CD4-positive, alpha-beta T cell treated with Interleukin-17A for 1 hour (primary cell): ENCODE measurements at regions not wholly inside any gene's neighbourhood (a gene's known extent, or its start where the extent isn't known, plus 50 kb on each side); places are given as distances from the start of the nearest gene placed in this dataset.

Experiments used
- DNase-seq: peaks from one replicate; pipeline ENCODE4 v3.0.0-alpha.2; 2020

DNA sequence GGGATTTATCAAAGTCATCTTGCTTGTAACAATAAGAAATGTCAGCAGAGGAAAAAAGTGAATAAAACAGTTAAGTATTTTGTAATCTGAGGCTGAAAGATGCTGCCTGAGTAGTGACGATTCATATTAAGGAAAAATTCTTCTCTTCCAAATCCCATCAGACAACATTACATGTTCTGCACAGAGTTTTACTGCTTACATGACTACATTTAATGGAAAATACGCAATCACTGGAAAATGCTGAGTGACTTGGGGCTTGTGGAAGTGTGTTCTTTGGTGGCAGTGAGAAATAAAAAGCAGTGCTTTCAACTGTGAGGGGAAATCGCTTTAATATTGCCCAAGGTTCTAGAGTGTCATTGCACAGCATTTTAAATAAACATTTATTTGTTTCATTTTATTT, 1025.2 kb upstream of the GOT2 start:
- no peak for DNase-seq

DNA sequence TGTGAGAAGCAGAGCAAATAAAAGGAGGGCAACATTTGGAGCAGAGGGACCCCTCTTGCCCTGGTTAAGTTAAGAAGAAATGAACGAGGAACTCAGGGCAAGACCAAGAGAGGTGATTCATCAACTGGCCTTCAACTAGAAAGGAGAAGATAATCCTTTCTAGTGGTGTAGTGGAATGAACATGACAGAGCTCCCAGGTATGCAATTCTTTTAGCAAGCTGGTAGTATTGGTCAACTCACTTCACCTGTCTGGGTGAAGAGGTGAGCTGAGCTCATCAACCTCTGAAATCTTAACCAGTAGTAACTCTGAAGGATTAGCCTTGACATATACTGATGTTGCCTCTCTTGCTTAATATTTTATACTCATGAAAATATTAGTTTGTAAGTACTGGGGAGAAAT, 1024.7 kb upstream of the GOT2 start:
- no peak for DNase-seq

DNA sequence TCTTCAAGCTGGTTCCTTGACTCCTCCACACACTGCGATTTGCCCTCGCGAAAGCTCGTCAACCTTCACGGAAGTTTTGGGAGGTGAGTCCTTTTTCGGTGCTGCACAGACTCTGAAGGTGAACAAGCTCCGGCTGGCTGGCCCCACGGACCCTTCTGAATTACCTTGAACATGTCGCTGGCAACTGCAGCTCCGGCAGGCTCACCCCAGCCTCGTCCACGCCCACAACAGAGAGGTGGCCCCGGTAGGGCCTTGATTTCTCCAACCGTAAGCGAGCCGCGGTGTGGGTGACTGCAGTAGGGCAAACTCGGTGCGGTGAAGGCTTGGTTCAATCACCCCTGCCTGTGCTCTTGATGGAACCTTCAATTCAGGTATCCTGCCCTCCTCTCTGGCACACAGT, 1020.7 kb upstream of the GOT2 start:
- DNase-seq, result no peak

GRCh38 chr16:59749662-59750336, 1015.7 kb upstream of the GOT2 start:
- no peak for DNase-seq

DNA sequence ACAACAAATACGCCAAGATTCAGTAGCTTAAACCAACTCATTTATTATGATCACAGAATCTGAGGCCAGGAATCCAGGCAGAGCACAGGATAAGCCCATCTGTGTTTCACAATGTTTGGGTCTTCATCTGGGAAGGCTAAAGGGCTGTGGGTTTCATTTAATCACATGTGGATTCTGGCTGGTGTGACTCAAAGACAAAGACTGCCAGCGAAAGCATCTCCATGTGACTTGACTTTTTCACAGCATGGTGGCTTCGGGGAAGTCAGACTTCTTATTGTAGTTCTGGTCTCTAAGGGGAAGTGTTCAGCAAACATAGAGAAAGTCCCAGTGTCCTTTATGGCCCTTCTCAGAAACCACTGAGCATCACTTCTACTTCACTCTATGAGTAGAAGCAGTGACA, 1014.4 kb upstream of the GOT2 start:
- DNase-seq, result no peak

GRCh38 chr16:59743504-59743903, 1009.4 kb upstream of the GOT2 start:
- no peak for DNase-seq

DNA sequence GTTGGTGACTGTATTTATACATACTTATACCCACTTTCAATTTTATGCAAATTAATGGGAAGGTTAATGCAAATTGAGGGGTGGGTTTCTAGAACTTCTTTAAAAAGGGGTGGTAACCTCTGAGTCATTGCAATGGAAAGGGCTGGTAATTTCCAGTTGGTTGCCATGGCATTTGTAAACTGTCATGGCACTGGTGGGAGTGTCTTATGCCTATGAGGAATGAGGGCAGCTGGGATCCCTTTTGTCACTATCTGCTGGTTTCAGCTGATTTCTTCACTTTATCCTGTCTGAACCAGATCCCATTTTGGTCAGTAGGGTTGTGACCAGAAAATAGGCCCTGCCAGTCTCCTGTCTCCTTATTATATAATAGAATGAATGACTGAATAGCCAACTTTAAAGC, 1006.7 kb upstream of the GOT2 start:
- DNase-seq, result no peak

DNA sequence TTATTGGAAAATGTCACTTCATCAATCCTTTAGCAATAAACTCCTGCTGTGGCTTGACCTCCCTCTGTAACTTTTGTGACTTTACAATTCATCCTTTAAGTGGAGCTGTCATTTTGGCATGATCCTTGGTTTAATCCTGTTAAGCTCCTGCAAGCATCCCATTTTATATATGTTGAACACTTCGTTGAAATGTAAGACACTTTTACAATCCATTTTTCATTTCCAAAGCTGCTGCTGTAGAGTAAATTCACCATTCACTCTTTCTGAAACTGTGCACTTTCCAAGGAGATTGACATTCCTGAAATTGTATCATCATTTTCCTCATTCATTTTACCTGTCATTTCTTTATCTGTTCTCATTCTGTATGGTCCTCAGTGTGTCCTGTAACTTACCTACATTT, 1003.2 kb upstream of the GOT2 start:
- DNase-seq, result no peak

GRCh38 chr16:59733321-59733720, 999.2 kb upstream of the GOT2 start:
- DNase-seq, result no peak

GRCh38 chr16:59729613-59730012, 995.5 kb upstream of the GOT2 start:
- DNase-seq, result no peak

DNA sequence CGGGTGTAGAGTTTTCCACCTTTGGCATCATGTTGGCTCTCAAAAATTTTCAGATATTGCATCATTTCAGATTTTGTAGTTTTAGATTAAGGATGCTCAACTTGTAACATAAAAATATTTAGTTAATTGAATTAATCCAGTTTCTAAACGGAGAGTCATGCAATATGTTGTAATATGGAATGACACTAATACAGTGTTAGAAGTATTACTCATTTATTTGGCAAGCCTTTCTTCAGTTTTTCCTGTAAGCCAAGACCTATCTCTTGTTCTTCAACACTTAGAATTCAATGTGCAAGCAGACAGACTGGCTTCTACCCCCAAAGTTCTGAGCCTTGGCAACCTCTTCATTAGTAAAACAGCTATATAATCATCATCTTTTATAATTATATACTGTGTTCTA, 985.0 kb upstream of the GOT2 start:
- no peak for DNase-seq

DNA sequence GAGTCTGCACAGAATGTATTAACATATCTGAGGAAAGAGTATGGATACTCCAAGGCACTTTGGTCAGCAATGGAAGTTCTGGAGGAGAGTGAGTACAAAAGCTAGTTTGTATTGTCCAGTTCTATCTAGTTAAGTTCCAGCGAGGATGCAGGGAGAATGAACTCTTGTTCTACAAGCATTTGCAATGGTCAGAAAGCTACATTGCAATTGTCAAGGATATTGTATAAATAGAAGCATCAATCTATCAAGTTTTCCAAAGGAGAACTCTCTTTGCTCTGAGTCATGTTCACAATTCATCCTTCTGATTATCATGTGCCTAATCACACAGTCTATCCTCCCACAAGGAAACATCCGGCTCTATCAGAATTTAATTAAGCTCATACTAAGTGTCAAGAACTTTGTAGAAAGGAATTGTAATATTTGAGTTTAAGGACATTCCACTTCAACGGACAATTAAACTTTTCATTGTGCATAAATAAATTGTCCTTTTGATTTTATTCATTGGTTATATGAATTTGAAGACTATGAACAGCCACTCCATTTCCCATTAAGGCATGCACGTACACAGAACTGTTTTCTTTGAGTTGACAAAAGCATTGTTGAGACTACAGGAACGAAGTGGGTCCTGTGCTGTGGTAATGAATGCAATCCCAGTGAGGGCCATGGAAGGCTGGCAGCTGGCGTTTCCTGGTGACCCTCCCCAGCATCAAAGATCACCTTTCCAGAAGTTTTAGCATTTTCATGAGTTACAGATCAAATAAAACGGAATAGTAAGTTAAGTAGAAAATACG, 973.5 kb upstream of the GOT2 start:
- DNase-seq, result no peak

GRCh38 chr16:59701963-59702930, 968.1 kb upstream of the GOT2 start:
- DNase-seq, result no peak

GRCh38 chr16:59699786-59700185, 965.7 kb upstream of the GOT2 start:
- DNase-seq, result no peak

GRCh38 chr16:59698346-59699020, 964.4 kb upstream of the GOT2 start:
- no peak for DNase-seq

DNA sequence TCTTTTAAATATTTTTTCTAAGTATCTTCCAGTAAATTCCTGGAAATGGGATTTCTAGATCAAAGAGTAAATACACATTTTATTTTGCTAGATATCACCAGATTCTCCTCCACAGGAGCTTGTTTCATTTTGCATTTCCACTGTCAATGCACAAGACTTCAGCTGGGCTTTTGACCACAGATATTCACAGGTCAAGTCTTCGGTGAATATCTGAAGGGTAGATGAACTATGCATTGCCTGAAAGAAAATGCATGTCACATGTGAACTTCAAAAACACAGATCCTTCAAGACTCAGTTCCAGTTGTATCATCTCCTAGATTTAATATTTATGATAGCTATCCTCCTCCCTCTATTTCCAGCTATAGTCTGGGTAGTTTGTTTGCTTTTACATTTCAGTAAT, 963.6 kb upstream of the GOT2 start:
- DNase-seq, result no peak

GRCh38 chr16:59697236-59697635, 963.1 kb upstream of the GOT2 start:
- no peak for DNase-seq

- no peak for DNase-seq
These were observed 962.4 kb upstream of the GOT2 start for GRCh38 chr16:59696495-59696894.

DNA sequence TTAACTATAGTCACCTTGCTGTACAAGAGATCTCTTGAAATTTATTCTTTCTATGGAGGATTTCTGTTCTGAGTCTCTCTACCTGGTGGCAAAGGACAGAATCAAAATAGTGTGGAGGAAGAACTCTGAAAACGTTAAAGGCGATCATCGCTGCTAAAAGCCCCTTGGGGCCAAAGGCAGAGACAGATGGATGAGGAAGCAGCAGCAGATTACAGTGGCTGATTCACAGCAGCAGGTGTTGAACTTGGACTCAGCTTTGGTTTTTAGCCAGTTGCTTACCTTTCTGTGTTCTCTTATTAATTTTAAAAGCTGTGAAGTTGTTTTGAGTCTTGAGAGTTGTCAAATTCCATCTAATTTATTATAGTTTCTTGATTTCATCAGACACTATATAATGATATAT, 956.1 kb upstream of the GOT2 start:
- no peak for DNase-seq

DNA sequence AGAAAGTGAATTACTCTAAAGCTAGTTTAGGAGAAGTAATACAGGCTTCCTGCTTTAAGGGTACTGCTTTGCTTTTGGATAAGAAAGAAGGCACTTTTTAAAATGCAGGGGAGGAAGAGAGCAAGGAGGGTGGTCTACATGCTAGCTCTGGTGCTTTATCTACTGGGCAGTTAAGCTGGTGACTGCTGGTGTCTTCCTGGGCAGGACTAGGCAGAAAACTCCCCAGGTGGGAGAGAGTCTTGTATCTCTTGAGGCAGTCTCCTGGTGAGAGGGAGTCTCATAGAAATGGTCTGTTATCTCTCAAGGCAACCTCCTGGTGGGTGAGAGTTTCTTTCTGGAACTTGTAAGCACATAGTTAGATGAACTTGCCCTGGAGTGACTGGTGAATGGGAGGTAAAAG, 953.9 kb upstream of the GOT2 start:
- DNase-seq, result no peak

DNA sequence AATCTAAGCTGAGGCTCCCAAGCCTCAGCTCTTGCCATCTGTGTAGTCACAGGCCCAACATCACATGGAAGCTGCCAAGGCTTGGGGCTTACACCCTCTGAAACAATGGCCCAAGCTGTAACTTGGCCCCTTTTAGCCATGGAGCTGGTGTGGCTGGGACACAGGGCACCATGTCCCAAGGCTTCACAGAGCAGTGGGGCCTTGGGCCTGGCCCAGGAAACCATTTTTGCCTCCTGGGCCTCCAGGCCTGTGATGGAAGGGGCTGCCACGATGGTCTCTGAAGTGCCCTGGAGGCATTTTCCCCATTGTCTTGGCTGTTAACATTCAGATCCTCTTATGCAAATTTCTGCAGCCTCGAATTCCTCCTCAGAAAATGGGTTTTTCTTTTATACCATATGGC, 952.3 kb upstream of the GOT2 start:
- no peak for DNase-seq

GRCh38 chr16:59684911-59685310, 950.8 kb upstream of the GOT2 start:
- no peak for DNase-seq

DNA sequence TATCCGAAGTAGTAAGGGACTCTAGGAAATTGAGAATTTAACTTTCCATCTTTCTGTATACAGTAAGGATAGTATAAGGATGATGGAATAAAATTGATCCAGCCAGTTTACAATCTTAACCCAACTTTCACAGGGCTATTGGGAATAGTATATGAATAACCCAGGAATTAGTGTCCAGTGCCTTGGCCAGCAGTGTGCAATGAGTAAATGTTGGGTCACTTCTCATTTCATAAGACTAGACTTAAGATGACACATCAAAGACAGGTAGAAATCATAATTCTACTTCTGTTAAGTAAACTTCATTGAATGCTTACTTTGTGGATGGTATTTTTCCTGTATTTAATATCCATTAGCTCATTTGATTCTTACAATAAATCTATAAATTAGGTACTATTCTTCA, 949.6 kb upstream of the GOT2 start:
- no peak for DNase-seq
